Tibial nerve (tissue), 3 donors: ENCODE measurements at regions not wholly inside any gene's neighbourhood (a gene's known extent, or its start where the extent isn't known, plus 50 kb on each side); places are given as distances from the start of the nearest gene placed in this dataset.

Source experiments
- POLR2A ChIP-seq, 2 donors: fragments of 450-650 bp; IDR thresholded peaks; one replicate each; pipeline ENCODE4 v1.6.1; 2017; ENCODE audit warnings: antibody characterized with exemption in 2 of 2, mild to moderate bottlenecking in 2 of 2, moderate library complexity in 2 of 2
- TF ChIP-seq, protein P1 (sequence below), 5 experiments: fragments of 200-600 bp in 3 of 5; fragments of 450-650 bp in 2 of 5; sonication (generic) in 3 of 5; IDR thresholded peaks; one replicate each; pipeline ENCODE4 v1.5.1; 2016 to 2019; ENCODE audit warnings: antibody characterized with exemption in 5 of 5, mild to moderate bottlenecking in 3 of 5, moderate library complexity in 2 of 5

DNA sequence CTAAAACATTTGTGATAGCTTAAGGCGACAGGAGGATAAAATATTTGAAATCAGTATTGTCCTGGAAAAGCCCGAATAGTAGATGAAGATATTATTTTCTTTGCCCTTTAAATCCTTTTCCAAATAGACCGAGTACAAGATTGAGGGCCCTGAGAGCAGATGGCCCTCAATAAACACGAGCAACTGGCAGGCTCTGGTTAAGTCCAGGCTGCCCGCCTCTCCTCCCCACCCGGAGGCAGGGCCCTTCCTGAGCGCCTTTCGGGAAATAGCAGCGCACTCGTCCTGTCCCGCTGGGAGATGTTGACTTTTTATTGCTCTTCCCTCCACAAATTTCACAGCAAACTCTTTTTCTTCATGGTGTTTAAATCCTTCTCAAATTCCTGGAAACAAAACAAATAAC is 50.8 kb upstream of the MAX start:
- TF ChIP-seq, protein P1, sequence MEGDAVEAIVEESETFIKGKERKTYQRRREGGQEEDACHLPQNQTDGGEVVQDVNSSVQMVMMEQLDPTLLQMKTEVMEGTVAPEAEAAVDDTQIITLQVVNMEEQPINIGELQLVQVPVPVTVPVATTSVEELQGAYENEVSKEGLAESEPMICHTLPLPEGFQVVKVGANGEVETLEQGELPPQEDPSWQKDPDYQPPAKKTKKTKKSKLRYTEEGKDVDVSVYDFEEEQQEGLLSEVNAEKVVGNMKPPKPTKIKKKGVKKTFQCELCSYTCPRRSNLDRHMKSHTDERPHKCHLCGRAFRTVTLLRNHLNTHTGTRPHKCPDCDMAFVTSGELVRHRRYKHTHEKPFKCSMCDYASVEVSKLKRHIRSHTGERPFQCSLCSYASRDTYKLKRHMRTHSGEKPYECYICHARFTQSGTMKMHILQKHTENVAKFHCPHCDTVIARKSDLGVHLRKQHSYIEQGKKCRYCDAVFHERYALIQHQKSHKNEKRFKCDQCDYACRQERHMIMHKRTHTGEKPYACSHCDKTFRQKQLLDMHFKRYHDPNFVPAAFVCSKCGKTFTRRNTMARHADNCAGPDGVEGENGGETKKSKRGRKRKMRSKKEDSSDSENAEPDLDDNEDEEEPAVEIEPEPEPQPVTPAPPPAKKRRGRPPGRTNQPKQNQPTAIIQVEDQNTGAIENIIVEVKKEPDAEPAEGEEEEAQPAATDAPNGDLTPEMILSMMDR (IDR thresholded peaks at IDR 0.05) = no peak
- TF ChIP-seq POLR2A (IDR thresholded peaks at IDR 0.05) = no peak
